GM10266 (cell line): ENCODE measurements at regions not wholly inside any gene's neighbourhood (a gene's known extent, or its start where the extent isn't known, plus 50 kb on each side); places are given as distances from the start of the nearest gene placed in this dataset.

ENCODE experiments used
- DNase-seq: peaks from one replicate; pipeline ENCODE4 v3.0.0; 2012; ENCODE audit errors: extremely low spot score
- CTCF ChIP-seq: IDR thresholded peaks from 2 replicates; pipeline ENCODE4 v1.5.1; 2012; ENCODE audit warnings: mild to moderate bottlenecking, low read depth; ENCODE audit not compliant: control insufficient read depth, insufficient read depth; ENCODE audit errors: missing control alignments

- no peak for TF ChIP-seq CTCF
- DNase-seq: no peak
These were observed 112.8 kb upstream of the PSMD7 start for GRCh38 chr16:74183601-74184360.

GRCh38 chr16:74169687-74170376, 126.8 kb upstream of the PSMD7 start:
- TF ChIP-seq CTCF: no peak
- peak; percentile 6 for DNase-seq

- DNase-seq: no peak
These were observed 127.5 kb upstream of the PSMD7 start for GRCh38 chr16:74169066-74169465.

GRCh38 chr16:74168445-74168844, 128.2 kb upstream of the PSMD7 start:
- DNase-seq: no peak
- no peak for TF ChIP-seq CTCF

More at GRCh38 chr16:74169066-74169465, 127.5 kb upstream of the PSMD7 start:
- TF ChIP-seq CTCF: no peak

- DNase-seq: no peak
- no peak for TF ChIP-seq CTCF
These were observed 130.2 kb upstream of the PSMD7 start for GRCh38 chr16:74166456-74166855.

- TF ChIP-seq CTCF: no peak
- no peak for DNase-seq
These were observed 131.0 kb upstream of the PSMD7 start for GRCh38 chr16:74165566-74166080.

- no peak for TF ChIP-seq CTCF
- no peak for DNase-seq
These were observed 135.9 kb upstream of the PSMD7 start for GRCh38 chr16:74160759-74161158.
